ENCODE measurements at regions not wholly inside any gene's neighbourhood (a gene's known extent, or its start where the extent isn't known, plus 50 kb on each side); places are given as distances from the start of the nearest gene placed in this dataset.
"Not testable (repeated sequence)": the region's sequence is repeated elsewhere in the genome, so short reads cannot be mapped to it uniquely, and the experiment has no call there.

- ATAC-seq (ENCODE audit: insufficient read depth, low FRiP score) (no peak), DNase-seq (no peak)
- Histone ChIP-seq H3K4me3 (no peak overlapping the region), H3K9me3 (ENCODE audit: control insufficient read depth in 4 of 4, insufficient read depth in 3 of 4, low read length in 3 of 4) (peaks cover 0 to 3% (median 0%) of the 10 kb centered on the region in 4 donors), H3K27ac (ENCODE audit: low read depth in 1 of 2, low read length in 1 of 2) (no peak overlapping the region), H3K27me3 (ENCODE audit: control insufficient read depth in 3 of 3, insufficient read depth in 3 of 3, low read length in 2 of 3) (no peaks in the 10 kb centered on the region), H3K4me1 (ENCODE audit: control insufficient read depth in 5 of 5, insufficient read depth in 5 of 5, low read length in 5 of 5) (no peaks in the 10 kb centered on the region), H3K36me3 (ENCODE audit: control insufficient read depth in 4 of 4, insufficient read depth in 4 of 4, low read length in 4 of 4) (no peaks in the 10 kb centered on the region), H3K9ac (ENCODE audit: insufficient read depth in 1 of 2, low read length in 2 of 2) (no peak overlapping the region)
- 69 to 84% methylated on average over 1 of the region's 1 CpG for WGBS, 2 donors
- TF ChIP-seq, protein P1, sequence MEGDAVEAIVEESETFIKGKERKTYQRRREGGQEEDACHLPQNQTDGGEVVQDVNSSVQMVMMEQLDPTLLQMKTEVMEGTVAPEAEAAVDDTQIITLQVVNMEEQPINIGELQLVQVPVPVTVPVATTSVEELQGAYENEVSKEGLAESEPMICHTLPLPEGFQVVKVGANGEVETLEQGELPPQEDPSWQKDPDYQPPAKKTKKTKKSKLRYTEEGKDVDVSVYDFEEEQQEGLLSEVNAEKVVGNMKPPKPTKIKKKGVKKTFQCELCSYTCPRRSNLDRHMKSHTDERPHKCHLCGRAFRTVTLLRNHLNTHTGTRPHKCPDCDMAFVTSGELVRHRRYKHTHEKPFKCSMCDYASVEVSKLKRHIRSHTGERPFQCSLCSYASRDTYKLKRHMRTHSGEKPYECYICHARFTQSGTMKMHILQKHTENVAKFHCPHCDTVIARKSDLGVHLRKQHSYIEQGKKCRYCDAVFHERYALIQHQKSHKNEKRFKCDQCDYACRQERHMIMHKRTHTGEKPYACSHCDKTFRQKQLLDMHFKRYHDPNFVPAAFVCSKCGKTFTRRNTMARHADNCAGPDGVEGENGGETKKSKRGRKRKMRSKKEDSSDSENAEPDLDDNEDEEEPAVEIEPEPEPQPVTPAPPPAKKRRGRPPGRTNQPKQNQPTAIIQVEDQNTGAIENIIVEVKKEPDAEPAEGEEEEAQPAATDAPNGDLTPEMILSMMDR (IDR thresholded peaks at IDR 0.05; ENCODE audit: control extremely low read depth, extremely low read depth), result no peak
Observed at GRCh38 chr4:116244771-116245170, 840.6 kb downstream of the TRAM1L1 start.

DNA sequence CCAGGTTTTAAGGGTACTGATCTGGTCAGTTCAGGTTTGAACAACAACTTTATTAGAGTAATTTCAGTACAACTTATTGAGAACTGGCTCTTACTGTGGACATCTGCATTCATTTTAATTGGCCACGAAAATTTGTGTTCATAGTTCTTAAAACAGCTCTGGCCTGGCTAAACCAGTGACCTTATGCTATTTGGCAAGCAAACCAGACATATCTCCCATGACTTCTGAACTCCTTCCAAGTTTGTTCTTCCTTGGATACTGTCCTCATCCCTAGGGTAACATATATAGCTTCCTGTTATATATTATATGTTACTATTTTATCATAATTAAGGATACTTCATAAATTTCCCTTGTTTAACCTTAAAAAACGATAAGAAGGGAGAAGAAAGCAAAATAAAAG lies 841.9 kb downstream of the TRAM1L1 start:
- H3K4me3 ChIP-seq, result no peak overlapping the region
- no peak overlapping the region for H3K27ac ChIP-seq (ENCODE audit: low read depth in 1 of 2, low read length in 1 of 2)
- H3K9me3 ChIP-seq (ENCODE audit: control insufficient read depth in 4 of 4, insufficient read depth in 3 of 4, low read length in 3 of 4), result peaks cover 0 to 3% (median 0%) of the 10 kb centered on the region in 4 donors
- no peak overlapping the region for H3K9ac ChIP-seq (ENCODE audit: insufficient read depth in 1 of 2, low read length in 2 of 2)
- 51 to 76% methylated on average over 2 of the region's 2 CpGs for WGBS, 2 donors
- no peak for ATAC-seq (ENCODE audit: insufficient read depth, low FRiP score)
- TF ChIP-seq, protein P1 (IDR thresholded peaks at IDR 0.05; ENCODE audit: control extremely low read depth, extremely low read depth), result no peak
- no peaks in the 10 kb centered on the region for H3K27me3 ChIP-seq (ENCODE audit: control insufficient read depth in 3 of 3, insufficient read depth in 3 of 3, low read length in 2 of 3)
- DNase-seq, result peak in 2 of 3 donors; percentile 19 to 28
- H3K4me1 ChIP-seq (ENCODE audit: control insufficient read depth in 5 of 5, insufficient read depth in 5 of 5, low read length in 5 of 5), result no peaks in the 10 kb centered on the region
- no peaks in the 10 kb centered on the region for H3K36me3 ChIP-seq (ENCODE audit: control insufficient read depth in 4 of 4, insufficient read depth in 4 of 4, low read length in 4 of 4)

- H3K27ac ChIP-seq (ENCODE audit: low read depth in 1 of 2, low read length in 1 of 2), result no peak overlapping the region
- ATAC-seq (ENCODE audit: insufficient read depth, low FRiP score), result no peak
- no peak for DNase-seq
Observed at GRCh38 chr4:116233971-116234370, 851.4 kb downstream of the TRAM1L1 start.

DNA sequence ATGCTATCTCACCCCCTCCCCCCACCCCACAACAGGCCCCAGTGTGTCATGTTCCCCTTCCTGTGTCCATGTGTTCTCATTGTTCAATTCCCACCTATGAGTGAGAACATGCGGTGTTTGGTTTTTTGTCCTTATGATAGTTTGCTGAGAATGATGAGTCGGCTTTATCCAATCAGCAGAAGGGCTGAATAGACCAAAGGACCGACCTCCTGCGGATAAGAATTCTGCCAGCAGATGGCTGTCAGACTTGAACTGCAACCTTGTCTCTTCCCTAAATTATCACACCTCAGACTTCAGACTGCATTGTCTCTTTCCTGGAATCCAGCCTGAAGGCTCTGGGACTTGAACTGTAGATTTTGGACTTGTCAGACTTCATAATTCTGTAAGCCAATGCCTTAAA lies 853.4 kb downstream of the TRAM1L1 start:
- not testable (repeated sequence) for H3K4me1 ChIP-seq (ENCODE audit: control insufficient read depth in 5 of 5, insufficient read depth in 5 of 5, low read length in 5 of 5); H3K27me3 ChIP-seq (ENCODE audit: control insufficient read depth in 3 of 3, insufficient read depth in 3 of 3, low read length in 2 of 3); H3K4me3 ChIP-seq; H3K9me3 ChIP-seq (ENCODE audit: control insufficient read depth in 4 of 4, insufficient read depth in 3 of 4, low read length in 3 of 4); H3K27ac ChIP-seq (ENCODE audit: low read depth in 1 of 2, low read length in 1 of 2); ATAC-seq (ENCODE audit: insufficient read depth, low FRiP score); H3K36me3 ChIP-seq (ENCODE audit: control insufficient read depth in 4 of 4, insufficient read depth in 4 of 4, low read length in 4 of 4); H3K9ac ChIP-seq (ENCODE audit: insufficient read depth in 1 of 2, low read length in 2 of 2); DNase-seq
- WGBS, 2 donors, result 57 to 78% methylated on average over 4 of the region's 4 CpGs

More at GRCh38 chr4:116233971-116234370, 851.4 kb downstream of the TRAM1L1 start:
- Histone ChIP-seq H3K9me3 (ENCODE audit: control insufficient read depth in 4 of 4, insufficient read depth in 3 of 4, low read length in 3 of 4) (no peaks in the 10 kb centered on the region), H3K36me3 (ENCODE audit: control insufficient read depth in 4 of 4, insufficient read depth in 4 of 4, low read length in 4 of 4) (no peaks in the 10 kb centered on the region), H3K27me3 (ENCODE audit: control insufficient read depth in 3 of 3, insufficient read depth in 3 of 3, low read length in 2 of 3) (no peaks in the 10 kb centered on the region), H3K4me3 (no peak overlapping the region), H3K9ac (ENCODE audit: insufficient read depth in 1 of 2, low read length in 2 of 2) (no peak overlapping the region), H3K4me1 (ENCODE audit: control insufficient read depth in 5 of 5, insufficient read depth in 5 of 5, low read length in 5 of 5) (no peaks in the 10 kb centered on the region)
- TF ChIP-seq, protein P1 (IDR thresholded peaks at IDR 0.05; ENCODE audit: control extremely low read depth, extremely low read depth), result no peak

All from lung (tissue), 11 donors.